ENCODE measurements at regions not wholly inside any gene's neighbourhood (a gene's known extent, or its start where the extent isn't known, plus 50 kb on each side); places are given as distances from the start of the nearest gene placed in this dataset.

DNA sequence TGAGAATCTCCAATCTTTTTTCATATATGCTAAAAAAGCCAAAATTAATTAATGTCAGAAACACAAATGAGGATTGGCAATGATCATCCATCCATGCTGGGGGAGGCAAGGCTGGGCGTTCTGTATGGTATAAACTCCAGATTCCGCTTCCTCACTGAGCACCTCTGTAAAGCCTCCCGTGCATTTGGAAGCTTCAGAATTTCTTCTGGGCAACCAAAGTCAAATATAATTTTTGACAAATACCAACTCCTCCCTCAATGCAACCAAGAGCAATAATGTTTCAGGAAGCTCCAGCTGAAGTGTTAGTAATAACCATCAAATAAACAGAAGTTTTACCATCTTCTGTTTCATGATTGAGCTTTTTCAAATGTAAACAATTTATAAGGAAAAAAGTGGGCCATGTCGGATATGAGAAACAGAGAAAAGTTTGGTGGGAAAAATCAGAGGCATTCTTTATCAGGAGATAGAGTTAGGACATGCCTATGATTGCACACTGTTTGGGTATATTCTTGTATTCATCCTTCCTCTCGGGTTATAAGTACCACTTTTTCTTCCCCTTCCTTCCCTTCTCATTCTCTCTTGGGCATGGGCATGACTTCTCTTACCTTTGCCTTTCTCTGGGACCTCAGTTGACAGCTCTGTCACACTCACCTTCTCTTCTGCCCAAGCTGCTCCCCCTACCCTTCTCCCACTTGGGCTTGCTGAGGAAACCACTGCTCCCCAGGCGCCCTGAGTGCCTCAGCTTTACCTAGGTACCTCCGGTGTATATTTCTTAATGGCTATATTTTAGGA, 149.5 kb upstream of the ZEB2 start:
- H3K4me1 Mint-ChIP-seq, result peaks cover 15 to 25% of the 10 kb centered on the region in 2 experiments
- no peak overlapping the region for H2AFZ ChIP-seq (ENCODE audit: low read length)
- H3K27ac Mint-ChIP-seq, result no peak overlapping the region

More for the DNA sequence above, 149.5 kb upstream of the ZEB2 start:
- H3K9me3 Mint-ChIP-seq, result no peaks in the 10 kb centered on the region; a peak in 1 of 5 replicates
- no peak overlapping the region for H3K23ac ChIP-seq (ENCODE audit: insufficient read length, low read depth, low read length)
- no peak overlapping the region for H2BK12ac ChIP-seq (ENCODE audit: insufficient read length, low read depth, low read length)
- no peak overlapping the region for H4K8ac ChIP-seq (replicated peaks; ENCODE audit: insufficient read length, low read depth, low read length)
- no peak overlapping the region for H3K9ac ChIP-seq (ENCODE audit: extremely low read depth, insufficient read length, low read length)
- H3K79me2 ChIP-seq (ENCODE audit: insufficient read depth, low read length), result no peaks in the 10 kb centered on the region
- H2BK15ac ChIP-seq (ENCODE audit: low read depth, low read length), result no peak overlapping the region
- no peaks in the 10 kb centered on the region for H3K27me3 ChIP-seq (ENCODE audit: insufficient read depth, low read length)
- no peak overlapping the region for H3K4me3 Mint-ChIP-seq
- no peak overlapping the region for H3K18ac ChIP-seq (ENCODE audit: insufficient read length, low read depth, low read length)
- H2BK5ac ChIP-seq (ENCODE audit: insufficient read length, low read length), result no peak overlapping the region
- no peak overlapping the region for H3K4me2 ChIP-seq (ENCODE audit: insufficient read depth, insufficient read length, low read length)
- H2AK5ac ChIP-seq (ENCODE audit: insufficient read length, low read length), result no peak overlapping the region
- no peak overlapping the region for H3K56ac ChIP-seq (ENCODE audit: insufficient read length, low read depth, low read length)
- WGBS (ENCODE audit: extremely low coverage, insufficient read length, low lambda C conversion rate), result no CpG with 5 or more reads among the region's 7 CpGs
- H3K36me3 Mint-ChIP-seq (ENCODE audit: insufficient read depth in 1 of 3, low read depth in 3 of 3), result no peaks in the 10 kb centered on the region
- no peaks in the 10 kb centered on the region for H3K9me3 ChIP-seq (ENCODE audit: control insufficient read depth, low read depth, low read length)
- H3T11ph ChIP-seq (ENCODE audit: low read length), result no peak overlapping the region
- no peak overlapping the region for H3K14ac ChIP-seq (ENCODE audit: insufficient read depth, low read length)
- no peaks in the 10 kb centered on the region for H3K27me3 Mint-ChIP-seq (ENCODE audit: low read depth)
- no peak overlapping the region for H2BK20ac ChIP-seq (ENCODE audit: low read depth, low read length, poor library complexity, severe bottlenecking)
- H2BK120ac ChIP-seq (ENCODE audit: low read depth, low read length, poor library complexity, severe bottlenecking), result no peak overlapping the region
- no peak overlapping the region for H3K27ac ChIP-seq (ENCODE audit: insufficient read length, low read depth, low read length)
- H3K4me1 ChIP-seq (ENCODE audit: insufficient read depth, low read length), result no peaks in the 10 kb centered on the region; the same call in 1 of the 2 replicates
- no peak overlapping the region for H4K91ac ChIP-seq (ENCODE audit: insufficient read length, low read depth, low read length)
- no peaks in the 10 kb centered on the region for H4K20me1 ChIP-seq (ENCODE audit: control insufficient read depth, insufficient read depth, insufficient read length)
- no peaks in the 10 kb centered on the region for H3K79me1 ChIP-seq (ENCODE audit: insufficient read depth, low read depth, low read length, poor library complexity, severe bottlenecking)
- no peak for DNase-seq
- H4K5ac ChIP-seq (ENCODE audit: insufficient read length, low read depth, low read length), result no peak overlapping the region
- no peaks in the 10 kb centered on the region for H3K23me2 ChIP-seq (ENCODE audit: insufficient read length, low read depth, low read length, poor library complexity, severe bottlenecking)
- no peak overlapping the region for H3K4ac ChIP-seq (ENCODE audit: low read depth, low read length)
- TF ChIP-seq, protein P1, sequence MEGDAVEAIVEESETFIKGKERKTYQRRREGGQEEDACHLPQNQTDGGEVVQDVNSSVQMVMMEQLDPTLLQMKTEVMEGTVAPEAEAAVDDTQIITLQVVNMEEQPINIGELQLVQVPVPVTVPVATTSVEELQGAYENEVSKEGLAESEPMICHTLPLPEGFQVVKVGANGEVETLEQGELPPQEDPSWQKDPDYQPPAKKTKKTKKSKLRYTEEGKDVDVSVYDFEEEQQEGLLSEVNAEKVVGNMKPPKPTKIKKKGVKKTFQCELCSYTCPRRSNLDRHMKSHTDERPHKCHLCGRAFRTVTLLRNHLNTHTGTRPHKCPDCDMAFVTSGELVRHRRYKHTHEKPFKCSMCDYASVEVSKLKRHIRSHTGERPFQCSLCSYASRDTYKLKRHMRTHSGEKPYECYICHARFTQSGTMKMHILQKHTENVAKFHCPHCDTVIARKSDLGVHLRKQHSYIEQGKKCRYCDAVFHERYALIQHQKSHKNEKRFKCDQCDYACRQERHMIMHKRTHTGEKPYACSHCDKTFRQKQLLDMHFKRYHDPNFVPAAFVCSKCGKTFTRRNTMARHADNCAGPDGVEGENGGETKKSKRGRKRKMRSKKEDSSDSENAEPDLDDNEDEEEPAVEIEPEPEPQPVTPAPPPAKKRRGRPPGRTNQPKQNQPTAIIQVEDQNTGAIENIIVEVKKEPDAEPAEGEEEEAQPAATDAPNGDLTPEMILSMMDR (conservative IDR thresholded peaks at IDR 0.05), result no peak
